HG02840 (cell line): ENCODE measurements at regions not wholly inside any gene's neighbourhood (a gene's known extent, or its start where the extent isn't known, plus 50 kb on each side); places are given as distances from the start of the nearest gene placed in this dataset.

Experiments
- ATAC-seq: cut with Tn5 transposase; IDR thresholded peaks from one replicate; pipeline ENCODE4 v1.9.1; 2021; ENCODE audit warnings: mild to moderate bottlenecking, moderate library complexity, moderate number of reproducible peaks; ENCODE audit not compliant: unreplicated experiment, low FRiP score

DNA sequence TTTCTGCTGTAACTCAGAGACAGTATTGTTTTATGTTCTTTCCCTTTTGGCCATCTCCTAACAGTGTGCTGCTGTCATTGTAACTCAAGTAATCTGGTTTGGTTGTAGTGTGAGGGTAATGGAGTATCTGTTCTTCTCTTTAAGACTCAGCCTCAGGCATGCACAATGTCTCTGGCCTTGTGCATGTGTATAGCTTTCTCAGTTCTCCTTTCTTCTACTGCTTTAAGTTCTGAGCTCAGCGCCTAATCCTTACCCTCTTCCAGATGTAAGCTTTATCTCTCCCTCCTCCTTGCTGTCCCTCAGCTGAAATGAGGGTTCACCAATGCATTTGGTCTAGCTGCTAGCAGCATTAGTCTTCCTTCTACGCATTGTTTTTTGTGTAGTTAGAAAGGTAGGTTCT, 1420.4 kb upstream of the PRMT6 start:
- ATAC-seq, result no peak

DNA sequence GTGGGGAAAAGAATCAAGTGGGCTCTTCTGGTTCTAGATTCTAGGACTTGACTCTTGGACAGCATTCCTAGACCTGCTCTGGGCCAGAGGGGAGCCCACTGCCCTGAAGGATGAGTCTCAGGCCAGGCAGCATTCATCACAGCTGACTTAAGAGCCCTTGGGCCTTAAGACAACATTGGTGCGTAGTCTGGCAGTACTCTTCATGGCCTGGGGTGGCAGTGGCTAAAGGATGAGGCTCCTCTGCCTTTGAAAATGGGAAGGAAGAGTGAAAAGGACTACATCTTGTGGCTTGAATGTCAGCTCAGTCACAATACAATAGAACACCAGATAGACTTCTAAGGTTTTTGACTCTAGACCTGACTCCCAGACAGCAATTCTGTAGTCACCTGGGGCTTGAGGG, 1415.1 kb upstream of the PRMT6 start:
- no peak for ATAC-seq

DNA sequence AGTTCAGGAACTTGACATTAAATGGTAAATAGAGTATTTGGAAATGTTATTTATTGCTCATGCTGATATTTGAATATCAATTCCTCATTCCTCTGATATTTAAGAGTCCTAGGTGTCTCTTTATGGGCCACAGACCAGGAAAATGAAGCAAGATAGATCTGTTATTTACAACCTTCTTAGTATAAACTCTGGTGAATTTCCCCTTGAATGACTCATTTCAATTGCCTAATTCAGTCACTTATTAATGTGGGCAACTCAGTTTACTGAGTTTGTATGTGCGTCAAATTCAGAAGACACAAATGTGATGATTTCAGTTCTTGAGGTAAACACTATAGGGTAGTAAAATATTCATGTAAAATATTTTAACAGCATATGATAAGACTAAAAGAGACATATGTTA, 1404.4 kb upstream of the PRMT6 start:
- no peak for ATAC-seq

DNA sequence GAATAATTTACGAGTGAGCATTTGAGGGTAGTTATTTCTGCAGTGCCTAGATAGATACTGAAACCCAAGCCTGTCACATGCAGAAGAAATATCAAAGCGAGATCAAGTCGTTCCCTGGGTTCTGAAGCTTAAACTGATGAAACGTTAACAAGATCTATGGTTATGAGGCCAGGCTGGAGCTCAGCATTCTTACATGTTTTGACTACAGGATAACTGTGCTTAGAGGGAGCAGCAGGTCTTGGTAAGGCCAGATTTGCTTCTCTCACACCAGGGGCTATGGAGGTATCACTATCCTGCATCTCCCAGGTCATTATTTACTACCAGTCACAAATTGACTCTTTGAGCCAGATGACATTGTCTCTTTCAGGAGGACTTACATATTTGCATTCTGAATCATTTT, 1401.4 kb upstream of the PRMT6 start:
- no peak for ATAC-seq

DNA sequence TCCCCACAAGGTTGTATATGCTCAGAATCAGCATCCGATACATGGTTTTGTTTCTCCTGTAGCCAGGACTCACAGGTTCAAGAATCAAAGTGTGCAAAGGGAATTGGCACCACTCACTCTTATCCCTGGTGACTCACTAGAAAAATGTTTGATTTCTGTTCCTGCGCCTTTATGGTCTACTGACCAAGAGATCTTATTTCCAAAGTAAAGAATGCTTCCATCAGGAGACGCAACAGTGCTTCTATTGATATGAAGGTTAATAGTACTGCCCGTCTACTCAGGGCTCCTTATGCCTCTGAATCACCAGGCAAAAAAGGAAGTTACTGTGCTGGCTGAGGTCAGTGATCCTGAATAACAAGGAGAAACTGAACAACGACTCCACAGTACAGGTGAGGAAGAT, 1392.0 kb upstream of the PRMT6 start:
- no peak for ATAC-seq

DNA sequence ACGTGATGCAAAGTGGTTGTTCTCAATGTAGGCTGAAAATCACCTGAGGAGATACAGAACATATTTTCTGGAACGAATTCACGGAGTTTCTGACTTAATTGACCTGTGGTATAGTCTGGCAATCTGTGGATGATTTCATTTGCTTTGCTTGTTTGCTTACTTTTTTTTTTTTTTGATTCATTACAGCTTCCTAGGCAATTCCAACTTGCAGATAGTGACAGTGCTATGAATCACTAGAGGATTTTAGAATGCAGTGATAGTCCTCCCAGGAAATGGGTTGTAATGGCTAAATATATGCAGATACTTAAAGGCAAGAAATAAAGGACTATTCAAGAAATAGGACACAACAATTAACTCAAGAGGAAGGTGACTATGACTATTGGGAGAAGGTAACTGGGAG, 1378.1 kb upstream of the PRMT6 start:
- ATAC-seq, result no peak

DNA sequence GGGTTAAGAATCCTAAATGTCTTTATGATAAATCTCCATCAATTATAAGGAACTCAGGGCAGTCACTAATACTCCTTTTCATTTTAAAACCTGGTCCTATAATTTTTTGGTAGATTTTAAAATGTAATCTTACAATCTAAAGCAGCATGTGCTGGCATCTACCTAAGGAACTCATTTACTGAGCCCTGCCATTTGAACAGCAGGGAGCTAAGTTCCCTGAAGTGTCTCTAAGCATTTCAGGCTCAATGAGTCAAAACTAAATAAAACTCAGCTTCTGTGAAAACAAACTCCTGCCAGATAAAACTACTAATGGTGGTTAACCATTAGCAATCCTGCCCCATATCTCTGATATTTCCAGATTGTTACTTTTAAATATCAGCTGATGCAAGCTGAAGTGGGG, 1371.8 kb upstream of the PRMT6 start:
- ATAC-seq, result no peak

DNA sequence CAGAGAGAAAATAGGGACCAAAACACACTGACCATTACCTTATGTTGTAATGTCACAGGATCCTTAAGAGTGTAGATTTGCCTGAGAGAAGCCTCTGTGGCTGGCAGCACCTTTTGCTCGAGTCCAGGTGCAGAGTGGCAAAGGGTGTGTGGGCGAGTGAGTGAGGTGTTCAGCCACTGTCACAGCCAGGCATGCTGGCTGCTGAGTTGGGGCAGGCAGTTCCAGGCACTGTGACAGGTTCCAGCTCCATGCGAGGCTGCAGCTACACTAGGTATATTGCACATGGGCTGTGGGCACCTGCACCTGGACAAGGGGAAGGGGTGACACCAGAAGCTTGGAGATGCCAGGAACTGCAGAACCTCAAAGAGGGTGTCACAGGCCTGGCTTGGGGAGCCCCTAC, 1370.4 kb upstream of the PRMT6 start:
- no peak for ATAC-seq

DNA sequence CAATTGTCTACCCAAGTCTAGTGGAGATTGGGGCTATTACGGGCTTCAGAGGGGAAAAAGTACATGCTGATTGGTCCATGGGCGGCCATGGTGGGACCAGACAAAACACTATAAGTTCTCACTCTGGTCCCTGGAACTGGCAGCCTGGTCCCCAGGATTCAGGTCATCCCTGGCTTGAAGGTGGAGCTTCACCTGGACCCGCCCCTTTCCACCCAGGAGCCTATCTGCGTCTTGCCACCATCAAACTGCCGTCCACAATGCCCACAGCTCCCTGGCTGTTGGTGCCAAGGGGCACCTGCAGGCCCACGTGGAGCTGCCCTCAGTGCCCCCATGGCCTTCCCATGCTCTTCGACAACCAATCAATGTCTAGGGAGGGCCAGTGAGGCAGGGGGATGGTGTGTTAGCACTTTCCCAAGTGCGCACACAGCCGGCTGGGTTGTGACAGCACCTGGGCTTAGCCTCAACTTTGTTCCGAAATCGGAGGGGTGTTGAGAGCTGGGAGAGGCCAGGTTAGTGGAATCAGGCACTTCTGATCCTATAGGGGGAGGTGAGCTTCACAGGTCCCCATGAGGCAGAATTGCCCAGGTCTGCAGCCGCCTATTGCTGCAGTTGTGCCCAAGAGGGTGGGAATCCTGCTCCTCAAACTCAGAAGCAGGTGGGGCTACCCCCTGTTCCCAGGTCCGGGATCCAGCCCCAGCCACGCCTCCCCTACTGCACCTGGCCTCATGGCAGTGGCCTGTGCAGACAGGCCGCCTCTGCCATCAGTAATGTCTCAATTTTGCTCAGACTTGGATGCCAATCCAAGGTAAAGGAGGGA, 1369.4 kb upstream of the PRMT6 start:
- no peak for ATAC-seq

DNA sequence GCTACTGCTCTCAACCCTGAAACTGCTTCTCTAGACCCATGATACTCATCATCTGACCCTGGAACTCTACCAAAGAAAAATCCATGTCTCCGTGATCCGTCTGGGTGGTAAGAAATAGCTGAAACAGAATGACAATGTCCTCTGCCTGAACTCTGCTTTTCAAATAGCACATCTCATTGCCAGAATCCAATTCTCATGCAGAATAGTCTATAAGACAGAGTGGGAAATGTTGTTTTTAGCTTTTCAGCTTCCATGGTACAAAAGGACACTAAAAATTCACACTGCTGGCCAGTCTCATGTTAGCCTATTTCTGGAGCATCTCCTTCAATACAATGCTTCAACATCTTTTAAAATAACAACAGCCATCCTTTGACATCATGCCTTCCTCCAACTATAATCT, 1355.8 kb upstream of the PRMT6 start:
- ATAC-seq, result no peak

DNA sequence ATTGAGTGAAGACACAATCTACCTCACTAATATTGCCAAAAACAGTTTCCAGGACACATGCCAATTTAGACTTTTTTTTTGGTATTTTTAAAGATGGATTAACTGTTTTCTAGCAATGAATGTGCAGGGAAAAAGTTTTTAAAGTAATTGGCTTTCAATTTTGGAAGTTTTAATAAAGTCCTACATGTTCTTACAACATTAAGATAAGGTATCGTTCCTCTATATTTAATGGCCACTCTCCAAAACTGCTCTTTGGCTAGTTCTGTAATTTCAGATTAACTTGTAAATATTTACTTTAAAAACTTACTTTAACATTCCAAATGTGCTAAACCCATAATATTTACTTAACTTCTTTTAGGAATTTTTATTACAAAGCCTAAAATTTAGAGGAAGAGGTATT, 1332.2 kb upstream of the PRMT6 start:
- no peak for ATAC-seq

DNA sequence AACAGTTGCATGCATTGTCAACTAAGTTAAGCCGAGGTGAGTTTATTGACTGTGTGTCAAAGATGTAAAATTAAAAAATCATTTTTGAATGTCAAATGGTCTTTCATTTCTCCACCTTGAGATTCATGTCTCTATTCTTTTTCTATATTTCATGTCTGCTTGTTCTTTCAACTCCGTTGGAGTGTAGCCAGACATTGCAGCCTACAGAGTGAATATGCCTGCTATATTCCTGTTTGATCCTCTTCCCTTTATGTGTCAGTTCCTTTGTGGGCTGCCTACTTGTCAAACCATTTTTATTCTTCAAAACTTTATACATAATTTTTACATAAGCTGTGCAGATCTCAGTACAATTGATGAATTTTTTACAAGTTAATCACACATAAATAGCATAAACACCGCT, 1325.8 kb upstream of the PRMT6 start:
- no peak for ATAC-seq

DNA sequence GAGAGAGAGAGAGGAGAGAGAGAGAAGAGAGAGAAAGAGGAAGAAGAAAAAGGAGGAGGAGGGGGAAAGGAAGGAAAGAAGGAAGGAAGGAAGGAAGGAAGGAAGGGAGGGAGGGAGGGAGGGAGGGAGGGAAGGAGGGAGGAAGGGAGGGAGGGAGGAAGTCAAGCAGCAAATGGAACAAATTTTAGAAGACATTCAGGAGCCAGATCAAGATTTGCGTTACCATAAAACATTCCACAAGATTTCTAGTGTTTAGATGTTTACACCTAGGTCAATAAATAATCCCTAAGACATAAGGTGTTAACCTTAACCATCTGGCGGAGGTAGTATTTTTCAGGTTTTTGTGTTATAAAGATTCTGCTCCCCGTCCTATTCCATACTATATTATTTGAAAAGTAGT, 1320.1 kb upstream of the PRMT6 start:
- no peak for ATAC-seq

DNA sequence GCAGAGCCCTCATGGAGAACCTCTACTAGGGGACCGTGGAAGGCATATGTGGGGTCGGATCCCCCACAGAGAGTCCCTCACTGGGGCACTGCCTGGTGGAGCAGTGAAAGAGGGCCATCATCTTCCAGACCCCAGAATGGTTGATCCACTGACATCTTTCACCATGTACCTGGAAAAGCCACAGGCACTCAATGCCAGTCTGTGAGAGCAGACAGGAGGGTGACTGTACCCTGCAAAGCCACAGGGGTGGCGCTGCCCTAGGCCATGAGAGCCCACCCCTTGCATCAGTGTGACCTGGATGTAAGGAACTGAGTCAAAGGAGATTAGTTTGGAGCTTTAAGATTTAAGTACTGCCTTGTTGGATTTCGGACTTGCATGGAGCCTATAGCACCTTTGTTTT, 1276.7 kb upstream of the PRMT6 start:
- no peak for ATAC-seq

DNA sequence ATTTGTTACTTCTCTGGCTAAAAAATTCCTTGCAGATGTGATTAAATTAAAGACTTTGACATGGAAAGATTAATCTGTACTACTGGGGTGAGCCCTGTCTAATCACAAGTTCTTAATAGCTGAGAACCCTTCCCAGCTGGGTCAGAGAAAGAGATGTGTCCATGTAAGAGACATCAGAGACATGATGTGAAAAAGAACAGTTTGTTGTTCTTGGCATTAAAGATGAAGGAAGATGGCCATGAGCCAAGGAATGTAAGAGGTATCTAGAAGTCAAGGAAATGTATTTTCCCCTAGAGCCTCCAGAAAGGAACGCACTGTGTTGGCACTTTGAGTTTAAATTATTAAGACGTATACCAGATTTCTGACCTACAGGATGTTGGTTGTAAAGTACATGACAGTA, 1271.5 kb upstream of the PRMT6 start:
- no peak for ATAC-seq

DNA sequence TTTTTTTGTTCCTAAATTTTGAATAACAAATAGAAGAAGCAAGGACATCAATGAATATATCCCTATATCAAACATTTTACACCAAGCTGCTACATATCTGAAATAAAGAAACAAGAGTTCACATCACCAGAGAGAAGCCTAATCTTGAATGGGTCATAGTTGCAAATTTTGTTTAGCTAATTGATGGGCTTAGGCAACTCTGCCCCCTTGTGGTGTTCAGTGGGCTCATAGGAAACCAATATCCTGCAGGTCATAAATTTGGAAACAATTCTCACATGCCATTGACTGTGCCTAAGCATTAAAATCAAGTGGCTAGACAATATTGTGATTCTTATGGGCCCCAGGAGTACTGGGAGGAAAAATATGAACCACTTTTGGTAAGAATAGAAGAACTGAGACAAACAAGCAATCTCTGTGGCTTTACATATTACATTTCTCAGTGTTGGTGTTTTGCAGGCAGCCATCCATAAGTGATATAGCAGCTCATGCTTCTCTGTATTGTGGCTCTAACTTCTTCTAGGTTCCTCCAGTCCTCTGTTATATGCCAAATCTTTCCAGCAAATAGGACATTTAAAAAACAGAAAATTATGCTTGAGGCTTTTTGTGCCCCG, 1262.8 kb upstream of the PRMT6 start:
- ATAC-seq, result no peak

DNA sequence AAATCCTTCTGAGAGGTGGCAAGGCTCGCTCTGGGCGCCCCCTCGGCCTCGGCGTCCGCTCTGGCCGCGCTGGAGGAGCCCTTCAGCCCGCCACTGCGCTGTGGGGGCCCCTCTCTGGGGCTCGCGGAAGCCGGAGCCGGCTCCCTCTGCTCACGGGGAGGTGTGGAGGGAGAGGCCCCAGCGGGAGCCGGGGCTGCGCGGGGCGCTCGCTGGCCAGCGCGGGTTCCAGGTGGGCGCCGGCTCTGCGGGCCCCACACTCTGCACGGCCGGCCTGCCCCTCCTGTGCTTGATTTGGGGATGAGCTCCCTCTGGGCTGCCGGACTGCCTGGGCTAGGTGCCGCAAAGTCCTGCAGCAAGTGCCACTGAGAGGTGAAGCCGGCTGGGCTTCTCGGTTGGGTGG, 1260.7 kb upstream of the PRMT6 start:
- ATAC-seq, result no peak

DNA sequence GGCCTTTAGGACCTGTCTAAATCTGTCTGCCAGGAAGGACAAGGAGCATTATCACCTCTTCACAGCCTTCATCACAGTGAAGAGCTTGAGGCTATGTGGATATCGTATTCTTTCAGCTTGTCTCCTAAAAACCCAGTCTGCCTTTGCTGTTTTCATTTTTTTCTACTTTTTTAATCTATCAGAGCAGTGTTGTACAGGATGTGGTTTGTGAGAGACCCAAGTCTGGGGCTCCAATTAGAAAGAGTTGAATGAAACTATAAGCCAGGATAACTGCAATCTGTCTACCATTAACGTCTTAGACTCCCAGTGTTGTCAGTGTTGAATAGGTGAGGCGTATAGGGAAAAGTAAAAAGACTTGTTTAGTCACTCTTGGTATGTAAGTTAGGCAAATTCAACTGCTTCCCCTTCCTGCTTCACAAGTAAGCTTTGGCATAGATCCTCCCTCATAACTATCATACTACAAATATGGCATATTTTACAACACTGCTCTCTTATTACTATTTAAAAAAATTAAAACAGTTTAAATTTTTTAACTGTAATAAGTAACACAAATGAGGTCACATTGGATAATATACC, 1225.8 kb upstream of the PRMT6 start:
- ATAC-seq, result no peak

DNA sequence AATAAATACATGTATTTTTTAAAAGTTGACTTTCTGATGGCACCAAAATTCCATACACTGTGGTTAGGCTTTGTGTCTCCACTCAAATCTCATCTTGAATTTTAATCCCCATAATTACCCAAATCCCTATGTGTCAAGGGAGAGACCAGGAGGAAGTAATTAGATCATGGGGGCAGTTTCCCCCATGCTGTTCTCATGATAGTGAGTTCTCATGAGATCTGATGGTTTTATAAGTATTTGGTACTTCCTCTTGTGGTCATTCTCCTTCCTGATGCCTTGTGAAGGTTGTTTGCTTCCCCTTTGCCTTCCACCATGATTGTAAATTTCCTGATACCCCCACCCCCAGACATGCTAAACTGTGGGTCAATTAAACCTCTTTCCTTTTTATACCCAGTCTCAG, 1218.4 kb upstream of the PRMT6 start:
- no peak for ATAC-seq

DNA sequence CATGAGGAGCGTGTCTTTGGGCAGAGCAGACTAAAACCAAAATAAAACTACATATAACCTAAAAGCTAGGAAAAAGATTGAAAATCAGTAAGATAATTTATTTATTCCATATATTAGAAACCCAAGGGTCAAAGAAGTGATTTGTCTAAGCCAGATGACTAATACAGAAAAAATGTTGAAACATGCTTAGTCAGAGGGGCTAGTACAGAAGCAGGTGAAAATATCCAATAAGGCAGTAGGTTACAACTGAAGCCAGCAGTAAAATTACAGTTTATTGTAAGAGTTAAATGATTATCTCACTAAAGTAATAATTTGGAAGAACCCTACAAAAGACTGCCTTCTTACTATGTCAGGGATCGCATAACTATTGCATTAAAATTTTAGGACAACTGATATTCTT, 1190.9 kb upstream of the PRMT6 start:
- no peak for ATAC-seq

DNA sequence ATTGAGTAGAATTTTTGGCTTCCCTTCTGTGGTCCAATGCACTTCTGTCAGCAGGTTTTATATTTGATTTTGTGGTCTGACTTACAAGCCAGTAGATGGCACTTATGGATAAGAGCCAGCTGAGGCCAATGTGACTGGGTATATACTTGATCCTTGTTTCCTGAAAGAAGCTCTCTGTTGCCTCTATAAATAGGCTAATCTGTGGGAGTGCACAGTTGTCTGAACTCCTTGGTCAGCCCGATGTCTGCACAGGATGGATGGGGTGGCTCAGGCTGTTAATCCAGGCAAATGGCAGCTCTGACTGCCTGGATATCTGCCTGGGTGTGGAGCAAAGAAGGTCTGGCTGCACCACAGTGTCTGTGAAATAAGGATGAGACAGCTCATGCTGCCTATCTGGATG, 1183.7 kb upstream of the PRMT6 start:
- no peak for ATAC-seq

DNA sequence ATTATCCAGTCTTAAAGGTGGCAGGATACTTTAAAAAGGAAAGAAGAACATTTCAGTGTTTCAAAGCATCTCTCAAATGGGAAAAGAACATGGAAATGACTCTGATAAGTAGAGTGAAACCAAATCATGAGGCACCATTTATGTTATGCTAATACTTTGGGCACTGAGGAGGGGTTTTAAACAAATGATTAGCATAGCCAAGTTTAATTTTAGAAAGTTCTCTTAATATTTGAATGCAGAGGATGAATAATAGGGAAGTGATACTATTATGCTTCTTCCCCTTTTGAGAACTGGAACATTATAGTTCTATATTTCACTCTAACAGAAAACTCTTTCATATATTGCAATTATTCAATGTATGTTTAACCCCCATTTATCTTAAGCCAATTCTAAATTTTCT, 1181.9 kb upstream of the PRMT6 start:
- no peak for ATAC-seq
